ENCODE measurements at regions not wholly inside any gene's neighbourhood (a gene's known extent, or its start where the extent isn't known, plus 50 kb on each side); places are given as distances from the start of the nearest gene placed in this dataset.

- TF ChIP-seq CTCF (IDR thresholded peaks at IDR 0.05) = no peak
- TF ChIP-seq ELF1 (IDR thresholded peaks at IDR 0.05) = no peak
- TF ChIP-seq CHD2 (IDR thresholded peaks at IDR 0.05; ENCODE audit: low read length, partially characterized antibody) = no peak
- TF ChIP-seq GATA2 (CRISPR knock-in tag; IDR thresholded peaks at IDR 0.05) = no peak
- TF ChIP-seq FOXJ3 (CRISPR knock-in tag; IDR thresholded peaks at IDR 0.05) = no peak
- no peak for TF ChIP-seq NFIC (IDR thresholded peaks at IDR 0.05; ENCODE audit: borderline replicate concordance)
- no peak for TF ChIP-seq EP300 (IDR thresholded peaks at IDR 0.05; ENCODE audit: borderline replicate concordance in 1 of 2, low read depth in 1 of 2, low read length in 1 of 2)
- TF ChIP-seq NRF1 (IDR thresholded peaks at IDR 0.05; ENCODE audit: low read depth, low read length) = no peak
- TF ChIP-seq MAX (IDR thresholded peaks at IDR 0.05; ENCODE audit: low read depth) = no peak
- no peak for TF ChIP-seq RCOR1 (IDR thresholded peaks at IDR 0.05; ENCODE audit: low read length)
- no peak for TF ChIP-seq MXI1 (IDR thresholded peaks at IDR 0.05; ENCODE audit: low read depth, low read length)
- TF ChIP-seq POLR2AphosphoS5 (IDR thresholded peaks at IDR 0.05; ENCODE audit: low read depth, low read length) = no peak
- TF ChIP-seq PBX3 (IDR thresholded peaks at IDR 0.05) = no peak
Observed at GRCh38 chr5:33332804-33333203, 108.0 kb upstream of the TARS1 start.
